HG02759 (cell line): ENCODE measurements at regions not wholly inside any gene's neighbourhood (a gene's known extent, or its start where the extent isn't known, plus 50 kb on each side); places are given as distances from the start of the nearest gene placed in this dataset.
"Not testable (repeated sequence)": the region's sequence is repeated elsewhere in the genome, so short reads cannot be mapped to it uniquely, and the experiment has no call there.

Source experiments
- ATAC-seq: cut with Tn5 transposase; IDR thresholded peaks from one replicate; pipeline ENCODE4 v1.9.1; 2021; ENCODE audit warnings: mild to moderate bottlenecking, moderate library complexity; ENCODE audit not compliant: unreplicated experiment

GRCh38 chr7:153748885-153749284 lies 303.3 kb upstream of the DPP6 start:
- ATAC-seq = not testable (repeated sequence)

GRCh38 chr7:153765869-153766268 lies 286.3 kb upstream of the DPP6 start:
- not testable (repeated sequence) for ATAC-seq

GRCh38 chr7:153766926-153767325 lies 285.3 kb upstream of the DPP6 start:
- ATAC-seq = not testable (repeated sequence)

GRCh38 chr7:153772966-153773365 lies 279.2 kb upstream of the DPP6 start:
- ATAC-seq = no peak

GRCh38 chr7:153776940-153777339 lies 275.3 kb upstream of the DPP6 start:
- not testable (repeated sequence) for ATAC-seq

- not testable (repeated sequence) for ATAC-seq
Measured at GRCh38 chr7:153797363-153797762, 254.8 kb upstream of the DPP6 start.

GRCh38 chr7:153808117-153808516 lies 244.1 kb upstream of the DPP6 start:
- no peak for ATAC-seq

- no peak for ATAC-seq
Measured at GRCh38 chr7:153829525-153829924, 222.7 kb upstream of the DPP6 start.

- ATAC-seq = no peak
Measured at GRCh38 chr7:153832160-153832559, 220.0 kb upstream of the DPP6 start.

- no peak for ATAC-seq
Measured at GRCh38 chr7:153835103-153835502, 217.1 kb upstream of the DPP6 start.

GRCh38 chr7:153835712-153836265 lies 216.4 kb upstream of the DPP6 start:
- no peak for ATAC-seq

- no peak for ATAC-seq
Measured at GRCh38 chr7:153838591-153838990, 213.6 kb upstream of the DPP6 start.

GRCh38 chr7:153840861-153841260 lies 211.3 kb upstream of the DPP6 start:
- ATAC-seq = no peak

- no peak for ATAC-seq
Measured at GRCh38 chr7:153847828-153848227, 204.4 kb upstream of the DPP6 start.

GRCh38 chr7:153852261-153852660 lies 199.9 kb upstream of the DPP6 start:
- no peak for ATAC-seq

- ATAC-seq = no peak
Measured at GRCh38 chr7:153858355-153858754, 193.8 kb upstream of the DPP6 start.

GRCh38 chr7:153859239-153859638 lies 193.0 kb upstream of the DPP6 start:
- no peak for ATAC-seq

- no peak for ATAC-seq
Measured at GRCh38 chr7:153886506-153887441, 165.4 kb upstream of the DPP6 start.

GRCh38 chr7:153887749-153888569 lies 164.2 kb upstream of the DPP6 start:
- no peak for ATAC-seq

GRCh38 chr7:153891990-153892389 lies 160.2 kb upstream of the DPP6 start:
- ATAC-seq = no peak

- no peak for ATAC-seq
Measured at GRCh38 chr7:153902862-153903261, 149.3 kb upstream of the DPP6 start.
